GM12892 (cell line): ENCODE measurements at regions not wholly inside any gene's neighbourhood (a gene's known extent, or its start where the extent isn't known, plus 50 kb on each side); places are given as distances from the start of the nearest gene placed in this dataset.
A peak's percentile ranks its signal among the peaks of the same experiment; 100 is the strongest.
"Not testable (repeated sequence)": the region's sequence is repeated elsewhere in the genome, so short reads cannot be mapped to it uniquely, and the experiment has no call there.

Source experiments
- DNase-seq: peaks from one replicate; pipeline ENCODE4 v3.0.0; 2011; ENCODE audit not compliant: insufficient read length
- FAIRE-seq: peaks from 2 replicates; lab custom pipeline; 2011; peaks lifted over from hg19 to GRCh38; lab: Jason Lieb, UNC
- POLR2A ChIP-seq: IDR thresholded peaks from 2 replicates; pipeline ENCODE4 v1.6.1; 2011; ENCODE audit warnings: low read depth, low read length, control low read depth
- POLR2AphosphoS5 ChIP-seq: IDR thresholded peaks from 2 replicates; pipeline ENCODE4 v1.6.1; 2011; ENCODE audit warnings: low read depth, low read length, control low read depth
- TAF1 ChIP-seq: IDR thresholded peaks from 2 replicates; pipeline ENCODE4 v1.6.1; 2011; ENCODE audit warnings: low read depth, mild to moderate bottlenecking, control low read depth, low read length, borderline replicate concordance

DNA sequence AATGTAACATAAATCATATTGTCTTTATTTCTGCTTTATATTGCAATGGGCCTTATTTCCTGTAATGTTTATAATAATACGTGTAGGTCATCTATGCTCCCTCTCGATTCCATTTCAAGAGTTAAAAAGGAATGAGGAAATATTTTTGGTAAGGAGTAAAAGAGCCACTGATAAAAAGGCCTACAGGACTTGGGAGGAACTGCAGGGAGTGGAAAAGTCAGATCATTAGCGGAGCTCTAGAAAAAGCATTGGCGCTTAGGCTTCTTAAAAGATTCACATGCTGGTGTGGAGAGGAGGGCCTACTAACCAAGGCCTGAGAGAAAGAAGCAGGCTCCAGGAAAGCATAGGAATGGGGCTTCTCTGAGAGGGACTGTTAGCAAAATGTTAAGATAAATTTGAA, 82.9 kb upstream of the PNPLA4 start:
- DNase-seq (no peak), FAIRE-seq (no peak)
- TF ChIP-seq POLR2A (no peak), TAF1 (no peak), POLR2AphosphoS5 (no peak)

DNA sequence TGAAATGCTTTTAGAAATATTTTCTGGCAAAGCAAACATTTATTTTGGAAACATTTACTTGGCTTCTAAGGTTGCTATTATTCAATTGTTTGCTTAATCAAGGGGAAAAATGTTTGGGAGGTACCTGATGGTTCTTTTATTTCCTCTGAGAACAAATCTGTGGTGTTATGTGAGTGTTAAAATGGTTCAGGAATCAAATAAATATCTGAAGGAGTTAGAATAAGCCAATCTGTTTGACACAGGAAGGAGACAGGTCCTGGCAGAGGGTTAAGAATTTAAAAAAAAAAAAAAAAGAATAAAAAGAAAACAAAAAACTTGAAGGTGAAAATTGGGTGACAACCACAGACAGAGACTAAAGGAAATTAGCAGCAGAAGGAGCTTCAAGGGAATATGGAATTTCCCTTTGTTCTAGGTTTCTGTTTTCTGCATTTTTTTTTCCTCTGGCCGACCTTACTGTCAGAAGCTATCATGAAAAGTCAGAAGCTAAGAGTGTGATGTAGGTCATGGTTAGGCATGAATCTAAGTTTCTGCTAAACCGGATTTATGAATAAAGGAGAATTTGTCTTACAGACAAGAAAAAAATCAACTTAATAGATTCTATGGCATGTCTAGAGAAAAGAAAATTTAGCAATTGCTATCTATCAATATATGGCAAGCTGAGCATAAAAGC, 78.6 kb upstream of the PNPLA4 start:
- TF ChIP-seq TAF1 = no peak
- TF ChIP-seq POLR2A = no peak
- no peak for TF ChIP-seq POLR2AphosphoS5
- no peak for FAIRE-seq
- no peak for DNase-seq

DNA sequence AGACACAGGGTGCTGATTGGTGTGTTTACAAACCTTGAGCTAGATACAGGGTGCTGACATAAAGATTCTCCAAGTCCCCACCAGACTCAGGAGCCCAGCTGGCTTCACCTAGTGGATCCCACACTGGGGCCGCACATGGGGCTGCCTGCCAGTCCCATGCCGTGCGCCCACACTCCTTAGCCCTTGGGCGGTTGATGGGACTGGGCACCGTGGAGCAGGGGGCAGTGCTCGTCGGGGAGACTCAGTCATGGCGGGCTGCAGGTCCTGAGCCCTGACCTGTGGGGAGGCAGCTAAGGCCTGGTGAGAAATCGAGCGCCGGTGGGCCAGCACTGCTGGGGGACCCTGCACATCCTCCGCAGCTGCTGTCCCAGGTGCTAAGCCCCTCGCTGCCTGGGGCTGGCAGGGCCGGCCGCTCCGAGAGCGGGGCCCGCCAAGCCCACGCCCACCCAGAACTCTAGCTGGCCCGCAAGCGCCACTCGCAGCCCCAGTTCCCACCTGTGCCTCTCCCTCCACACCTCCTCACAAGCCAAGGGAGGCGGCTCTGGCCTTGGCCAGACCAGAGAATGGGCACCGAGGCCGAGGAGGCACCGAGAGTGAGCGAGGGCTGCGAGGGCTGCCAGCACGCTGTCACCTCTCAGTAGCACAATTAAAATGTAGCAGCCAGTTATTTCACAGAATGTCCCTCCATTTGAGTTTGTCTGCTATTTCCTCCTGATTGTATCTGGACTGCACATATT, 76.1 kb upstream of the PNPLA4 start:
- no peak for DNase-seq
- TF ChIP-seq TAF1 (no peak), POLR2AphosphoS5 (no peak), POLR2A (no peak)
- no peak for FAIRE-seq

DNA sequence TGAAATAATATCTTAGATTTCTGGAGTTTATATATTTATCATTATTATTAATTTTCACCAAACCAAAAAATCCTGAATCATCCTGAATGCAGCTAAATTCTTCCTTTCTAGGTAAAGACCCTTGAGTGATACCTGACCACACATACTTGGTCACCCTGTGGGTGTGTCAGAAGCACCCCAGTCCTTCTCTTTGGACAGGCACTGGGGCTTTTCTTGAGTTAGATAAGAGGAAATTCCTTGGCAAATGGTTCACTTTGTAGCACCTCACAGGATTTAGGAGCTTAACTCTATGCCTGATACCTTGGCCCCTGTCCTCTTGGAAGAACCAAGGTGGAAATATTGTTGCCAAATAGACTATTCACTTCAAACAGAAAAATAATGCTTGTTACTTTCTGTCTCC, 69.6 kb upstream of the PNPLA4 start:
- DNase-seq (no peak), FAIRE-seq (no peak)
- TF ChIP-seq POLR2A (no peak), TAF1 (no peak), POLR2AphosphoS5 (no peak)

DNA sequence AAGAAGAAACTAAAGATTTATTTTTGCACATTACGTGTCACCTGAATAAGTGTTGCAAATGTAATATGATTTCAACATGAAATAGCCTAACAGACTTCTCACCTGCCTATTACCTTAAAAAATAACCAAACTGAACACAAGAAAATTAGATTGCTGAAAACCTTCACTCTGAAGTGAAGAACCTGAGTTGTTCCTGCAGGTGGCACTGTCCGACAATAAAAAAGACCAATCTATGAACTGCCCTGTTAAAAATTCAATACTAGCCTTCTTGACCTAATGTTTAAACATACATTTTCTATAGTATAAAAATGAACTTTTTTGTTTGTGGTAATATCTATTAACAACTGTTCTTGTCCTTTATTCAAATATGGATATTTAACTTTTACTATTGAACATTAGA, 69.2 kb upstream of the PNPLA4 start:
- TF ChIP-seq POLR2A (no peak), POLR2AphosphoS5 (no peak), TAF1 (no peak)
- DNase-seq (no peak), FAIRE-seq (no peak)

DNA sequence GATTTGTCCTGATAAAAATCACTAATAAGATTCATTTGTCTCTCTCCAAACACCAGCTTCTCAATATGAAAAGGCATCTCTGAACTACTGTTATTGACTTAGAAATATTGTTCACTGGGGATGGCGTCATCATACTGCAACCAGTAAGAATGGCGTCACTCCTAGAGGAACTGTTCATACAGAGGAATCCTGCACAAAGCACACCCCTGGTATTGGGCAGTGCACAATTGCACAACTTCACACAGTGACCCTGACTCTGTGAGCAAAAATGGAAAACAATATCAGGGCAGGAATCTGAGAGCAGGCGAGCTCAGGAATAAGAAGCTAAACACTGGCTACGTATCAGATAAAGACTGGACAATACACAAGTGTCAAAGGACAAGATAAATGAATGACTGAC, 66.7 kb upstream of the PNPLA4 start:
- DNase-seq (no peak), FAIRE-seq (no peak)
- no peak for TF ChIP-seq POLR2A
- TF ChIP-seq POLR2AphosphoS5 = no peak
- no peak for TF ChIP-seq TAF1

DNA sequence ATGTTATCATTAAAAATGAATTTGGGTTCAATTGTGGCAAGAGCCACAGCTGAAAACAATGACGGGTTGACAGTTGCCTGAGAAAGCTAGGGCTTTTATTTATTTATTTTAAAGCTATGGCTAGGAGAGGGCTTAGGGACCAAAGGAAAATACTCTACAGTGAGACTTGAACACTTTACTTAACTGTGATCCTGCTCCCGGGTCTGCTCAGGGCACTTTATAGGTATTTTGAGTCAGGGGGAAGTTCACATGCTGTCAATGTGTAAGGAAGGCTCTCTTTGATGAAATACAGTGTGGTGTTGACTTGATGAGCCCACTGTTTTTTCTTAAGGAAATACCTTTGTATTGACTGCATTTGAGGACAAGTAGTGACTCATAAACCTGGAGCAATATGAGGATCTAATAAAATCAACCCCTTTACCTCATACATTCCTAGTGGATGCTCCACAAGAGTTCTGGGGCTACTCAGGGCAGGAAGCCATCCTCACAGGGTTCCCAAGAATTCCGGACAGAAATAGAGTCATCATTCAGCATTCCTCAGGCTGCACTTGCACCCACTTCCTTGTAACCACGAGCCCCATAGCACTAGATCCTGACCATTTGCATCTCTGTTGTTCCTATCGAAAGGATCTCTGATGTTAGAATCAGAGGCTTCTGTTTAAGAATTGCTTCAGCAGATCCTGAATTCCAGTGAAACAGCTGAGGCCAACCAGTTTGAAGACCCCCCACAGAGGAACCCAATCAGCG, 61.0 kb upstream of the PNPLA4 start:
- peak; percentile 91 for FAIRE-seq
- DNase-seq = not testable (repeated sequence)

DNA sequence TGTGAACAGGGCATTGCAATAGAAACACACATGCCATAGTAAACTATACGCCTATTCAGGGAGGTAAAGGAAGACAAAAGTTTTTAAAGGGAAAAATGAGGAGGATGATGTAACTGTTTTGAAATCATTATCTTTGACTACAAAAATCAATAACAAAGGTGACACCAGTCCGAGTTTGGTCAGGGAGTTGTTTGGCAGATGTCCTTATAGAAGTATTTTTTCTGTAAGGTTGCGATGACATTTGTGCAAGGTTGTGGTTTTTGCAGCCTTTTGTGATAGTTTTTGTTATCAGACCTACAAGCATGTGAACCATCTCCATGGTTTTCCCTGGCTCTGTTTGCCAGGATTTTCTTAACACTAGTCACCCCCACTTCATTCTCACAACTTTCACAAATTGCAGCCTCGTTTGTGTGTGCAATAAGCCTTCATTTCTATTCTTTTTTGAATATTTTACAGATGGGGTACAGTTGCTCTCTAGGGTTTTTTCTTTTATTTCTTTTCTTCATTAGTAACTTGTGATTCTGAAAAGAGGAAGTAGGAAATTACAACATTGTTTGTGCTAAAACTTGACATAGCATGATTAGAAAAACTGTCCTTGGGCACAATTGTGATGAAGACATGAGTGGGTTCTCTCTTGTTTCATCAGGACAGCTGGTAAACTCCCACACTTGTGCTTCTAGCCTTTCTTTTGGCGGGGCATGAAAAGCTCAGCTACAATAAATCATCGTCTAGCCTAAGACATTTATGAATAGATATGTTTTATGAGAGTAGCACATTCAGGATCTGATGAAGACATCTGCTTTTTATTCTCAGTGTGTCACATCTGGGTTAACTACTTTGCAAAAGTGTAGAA, 60.2 kb upstream of the PNPLA4 start:
- TF ChIP-seq TAF1 (no peak), POLR2A (no peak)
- FAIRE-seq = no peak
- DNase-seq = no peak

DNA sequence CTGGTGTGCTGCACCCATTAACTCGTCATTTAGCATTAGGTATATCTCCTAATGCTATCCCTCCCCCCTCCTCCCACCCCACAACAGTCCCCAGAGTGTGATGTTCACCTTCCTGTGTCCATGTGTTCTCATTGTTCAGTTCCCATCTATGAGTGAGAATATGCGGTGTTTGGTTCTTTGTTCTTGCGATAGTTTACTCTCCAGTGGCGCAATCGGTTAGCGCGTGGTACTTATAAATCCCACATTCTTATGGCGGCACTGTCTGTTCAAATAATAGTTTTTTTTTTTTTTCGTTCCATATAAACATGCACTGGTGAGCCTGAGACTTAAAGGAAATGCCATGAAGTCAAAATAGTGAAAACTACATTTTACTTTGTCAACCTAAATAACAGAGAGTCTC, 59.5 kb upstream of the PNPLA4 start:
- not testable (repeated sequence) for DNase-seq, FAIRE-seq

DNA sequence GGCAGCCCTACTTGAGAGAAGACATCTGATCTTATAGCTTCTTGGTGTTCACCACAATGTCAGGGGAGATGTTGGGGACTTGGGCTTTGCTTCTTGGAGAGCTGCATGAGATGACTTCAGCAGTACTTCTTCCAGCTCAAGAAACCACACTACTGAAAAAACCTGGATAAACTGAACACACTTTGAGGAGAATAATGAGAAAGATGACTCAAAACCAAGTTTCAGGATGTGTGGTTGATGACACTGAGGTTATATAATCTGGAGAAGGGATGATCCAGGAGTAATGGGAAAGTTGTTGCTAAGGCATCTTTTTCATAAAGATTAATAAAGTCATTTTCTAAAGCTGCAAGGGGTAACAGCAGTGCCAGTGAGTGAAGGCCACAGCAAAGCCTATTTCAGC, 58.4 kb upstream of the PNPLA4 start:
- FAIRE-seq = no peak
- no peak for DNase-seq
- TF ChIP-seq POLR2AphosphoS5 = no peak
- no peak for TF ChIP-seq POLR2A
- no peak for TF ChIP-seq TAF1

DNA sequence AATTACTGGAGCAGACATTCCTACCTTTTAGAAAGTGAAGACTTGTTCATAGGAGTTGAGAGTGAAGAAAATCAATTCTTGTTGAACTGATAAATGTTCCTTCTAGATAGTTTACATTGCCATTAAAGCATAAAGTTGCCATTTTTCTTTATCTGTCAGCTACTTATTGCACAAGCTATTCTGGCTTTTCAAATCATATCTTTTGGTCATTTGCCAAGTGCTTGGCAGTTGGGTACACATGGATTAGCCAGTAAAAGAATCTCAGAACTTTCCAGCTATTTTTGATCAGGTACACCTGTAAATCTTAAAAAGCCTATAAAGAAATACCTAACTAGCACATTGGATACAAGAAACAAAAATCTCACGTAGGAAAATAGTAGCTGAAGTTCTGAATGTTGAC, 56.4 kb upstream of the PNPLA4 start:
- FAIRE-seq (no peak), DNase-seq (no peak)
- TF ChIP-seq POLR2AphosphoS5 = no peak
- TF ChIP-seq TAF1 = no peak
- no peak for TF ChIP-seq POLR2A
